ENCODE measurements at regions not wholly inside any gene's neighbourhood (a gene's known extent, or its start where the extent isn't known, plus 50 kb on each side); places are given as distances from the start of the nearest gene placed in this dataset.

- no peak overlapping the region for H2AFZ ChIP-seq (ENCODE audit: insufficient read depth, low read depth, low read length, poor library complexity, severe bottlenecking)
- H3K27me3 ChIP-seq (ENCODE audit: control insufficient read depth in 2 of 2, insufficient read depth in 2 of 2, low read length in 2 of 2), result no peaks in the 10 kb centered on the region
- no peaks in the 10 kb centered on the region for H3K79me2 ChIP-seq (ENCODE audit: insufficient read depth, low read length)
- no peaks in the 10 kb centered on the region for H3K36me3 ChIP-seq (replicated peaks in 1 of 2; ENCODE audit: control insufficient read depth in 1 of 2, insufficient read depth in 2 of 2, low read length in 2 of 2)
- no peaks in the 10 kb centered on the region for H4K20me1 ChIP-seq (ENCODE audit: insufficient read depth, low read length)
- intact Hi-C loops (cut with micrococcal nuclease), result no loop called here
- no peak overlapping the region for H3K4me3 ChIP-seq (replicated peaks in 1 of 3; ENCODE audit: low read depth in 2 of 3, low read length in 3 of 3)
- H3K9ac ChIP-seq (ENCODE audit: insufficient read depth, low read length, poor library complexity, severe bottlenecking), result no peak overlapping the region
- Mint-ChIP-seq H3K9me3 (peaks cover 0 to 6% (median 3%) of the 10 kb centered on the region in 7 donors), H3K36me3 (no peaks in the 10 kb centered on the region), H3K4me1 (no peaks in the 10 kb centered on the region), H3K4me3 (peak overlapping the region in 1 of 2 donors; percentile 39), H3K27me3 (ENCODE audit: low read depth in 3 of 3) (no peaks in the 10 kb centered on the region), H3K27ac (no peak overlapping the region)
- peaks cover 0 to 4% of the 10 kb centered on the region in 2 donors for H3K9me3 ChIP-seq (replicated peaks in 1 of 2; ENCODE audit: control insufficient read depth in 1 of 2, insufficient read depth in 1 of 2, low read length in 2 of 2)
- WGBS (ENCODE audit: insufficient coverage), result no CpG with 5 or more reads among the region's 4 CpGs
- TF ChIP-seq CTCF (IDR thresholded peaks at IDR 0.05), result no peak
- no peak for DNase-seq
- H3K4me2 ChIP-seq (replicated peaks; ENCODE audit: extremely low read depth, low read length, poor library complexity, severe bottlenecking), result no peak overlapping the region
- H3K4me1 ChIP-seq (ENCODE audit: control insufficient read depth in 1 of 2, insufficient read depth in 2 of 2, low read length in 2 of 2), result no peaks in the 10 kb centered on the region
- no peak overlapping the region for H3K27ac ChIP-seq (ENCODE audit: low read depth in 1 of 2, low read length in 2 of 2)
Observed at GRCh38 chr14:38121320-38122020, 86.2 kb upstream of the SSTR1 start.

GRCh38 chr14:38122241-38122640 lies 85.5 kb upstream of the SSTR1 start:
- H3K4me2 ChIP-seq (replicated peaks; ENCODE audit: extremely low read depth, low read length, poor library complexity, severe bottlenecking), result no peak overlapping the region
- H3K9me3 Mint-ChIP-seq, result peaks cover 0 to 4% (median 2%) of the 10 kb centered on the region in 7 donors
- H2AFZ ChIP-seq (ENCODE audit: insufficient read depth, low read depth, low read length, poor library complexity, severe bottlenecking), result no peak overlapping the region
- intact Hi-C loops (cut with micrococcal nuclease), result no loop called here
- no peak overlapping the region for H3K27ac Mint-ChIP-seq
- WGBS (ENCODE audit: insufficient coverage), result 100% methylated on average over 1 of the region's 5 CpGs
- no peak for TF ChIP-seq CTCF (IDR thresholded peaks at IDR 0.05)
- H3K4me1 Mint-ChIP-seq, result no peaks in the 10 kb centered on the region
- H3K27me3 ChIP-seq (ENCODE audit: control insufficient read depth in 2 of 2, insufficient read depth in 2 of 2, low read length in 2 of 2), result no peaks in the 10 kb centered on the region
- H3K36me3 ChIP-seq (replicated peaks in 1 of 2; ENCODE audit: control insufficient read depth in 1 of 2, insufficient read depth in 2 of 2, low read length in 2 of 2), result no peaks in the 10 kb centered on the region
- no peaks in the 10 kb centered on the region for H3K36me3 Mint-ChIP-seq
- DNase-seq, result no peak
- no peak overlapping the region for H3K27ac ChIP-seq (ENCODE audit: low read depth in 1 of 2, low read length in 2 of 2)
- H3K4me3 ChIP-seq (replicated peaks in 1 of 3; ENCODE audit: low read depth in 2 of 3, low read length in 3 of 3), result no peak overlapping the region
- peaks cover 0 to 3% of the 10 kb centered on the region in 2 donors for H3K9me3 ChIP-seq (replicated peaks in 1 of 2; ENCODE audit: control insufficient read depth in 1 of 2, insufficient read depth in 1 of 2, low read length in 2 of 2)
- no peak overlapping the region for H3K4me3 Mint-ChIP-seq
- H3K9ac ChIP-seq (ENCODE audit: insufficient read depth, low read length, poor library complexity, severe bottlenecking), result no peak overlapping the region
- H3K4me1 ChIP-seq (ENCODE audit: control insufficient read depth in 1 of 2, insufficient read depth in 2 of 2, low read length in 2 of 2), result no peaks in the 10 kb centered on the region
- no peaks in the 10 kb centered on the region for H4K20me1 ChIP-seq (ENCODE audit: insufficient read depth, low read length)
- no peaks in the 10 kb centered on the region for H3K79me2 ChIP-seq (ENCODE audit: insufficient read depth, low read length)
- no peaks in the 10 kb centered on the region for H3K27me3 Mint-ChIP-seq (ENCODE audit: low read depth in 3 of 3)

Measured in CD14-positive monocyte (primary cell).